ENCODE measurements at regions not wholly inside any gene's neighbourhood (a gene's known extent, or its start where the extent isn't known, plus 50 kb on each side); places are given as distances from the start of the nearest gene placed in this dataset.

- TF ChIP-seq POLR2A (IDR thresholded peaks at IDR 0.05; ENCODE audit: low read depth, low read length) (no peak), POLR2AphosphoS5 (IDR thresholded peaks at IDR 0.05; ENCODE audit: low read depth, low read length) (no peak)
These were observed 270.3 kb upstream of the TAC1 start for GRCh38 chr7:97461596-97461995.

All from GM12892 (cell line).